PFSK-1 (cell line): ENCODE measurements at regions not wholly inside any gene's neighbourhood (a gene's known extent, or its start where the extent isn't known, plus 50 kb on each side); places are given as distances from the start of the nearest gene placed in this dataset.

Experiments used
- POLR2AphosphoS5 ChIP-seq: IDR thresholded peaks from 2 replicates; pipeline ENCODE4 v1.6.1; 2012; ENCODE audit warnings: low read depth, mild to moderate bottlenecking, control low read depth, low read length, moderate library complexity
- SIN3A ChIP-seq: IDR thresholded peaks from 2 replicates; pipeline ENCODE4 v1.6.1; 2012; ENCODE audit warnings: mild to moderate bottlenecking, low read length, moderate library complexity, borderline replicate concordance; ENCODE audit not compliant: insufficient read depth
- TAF1 ChIP-seq: IDR thresholded peaks from 2 replicates; pipeline ENCODE4 v1.6.1; 2012; ENCODE audit warnings: low read length, control low read depth, borderline replicate concordance; ENCODE audit not compliant: insufficient read depth
- TF ChIP-seq, protein P1 (sequence below), 2 experiments: IDR thresholded peaks; 2 replicates each; pipeline versions ENCODE4 v1.6.1 to v1.8.0; 2011 to 2012; ENCODE audit warnings: low read depth in 2 of 2, low read length in 2 of 2, control low read depth in 1 of 2, inconsistent platforms in 1 of 2, mild to moderate bottlenecking in 1 of 2, moderate library complexity in 1 of 2; ENCODE audit not compliant: insufficient read depth in 1 of 2

- TF ChIP-seq, protein P1, sequence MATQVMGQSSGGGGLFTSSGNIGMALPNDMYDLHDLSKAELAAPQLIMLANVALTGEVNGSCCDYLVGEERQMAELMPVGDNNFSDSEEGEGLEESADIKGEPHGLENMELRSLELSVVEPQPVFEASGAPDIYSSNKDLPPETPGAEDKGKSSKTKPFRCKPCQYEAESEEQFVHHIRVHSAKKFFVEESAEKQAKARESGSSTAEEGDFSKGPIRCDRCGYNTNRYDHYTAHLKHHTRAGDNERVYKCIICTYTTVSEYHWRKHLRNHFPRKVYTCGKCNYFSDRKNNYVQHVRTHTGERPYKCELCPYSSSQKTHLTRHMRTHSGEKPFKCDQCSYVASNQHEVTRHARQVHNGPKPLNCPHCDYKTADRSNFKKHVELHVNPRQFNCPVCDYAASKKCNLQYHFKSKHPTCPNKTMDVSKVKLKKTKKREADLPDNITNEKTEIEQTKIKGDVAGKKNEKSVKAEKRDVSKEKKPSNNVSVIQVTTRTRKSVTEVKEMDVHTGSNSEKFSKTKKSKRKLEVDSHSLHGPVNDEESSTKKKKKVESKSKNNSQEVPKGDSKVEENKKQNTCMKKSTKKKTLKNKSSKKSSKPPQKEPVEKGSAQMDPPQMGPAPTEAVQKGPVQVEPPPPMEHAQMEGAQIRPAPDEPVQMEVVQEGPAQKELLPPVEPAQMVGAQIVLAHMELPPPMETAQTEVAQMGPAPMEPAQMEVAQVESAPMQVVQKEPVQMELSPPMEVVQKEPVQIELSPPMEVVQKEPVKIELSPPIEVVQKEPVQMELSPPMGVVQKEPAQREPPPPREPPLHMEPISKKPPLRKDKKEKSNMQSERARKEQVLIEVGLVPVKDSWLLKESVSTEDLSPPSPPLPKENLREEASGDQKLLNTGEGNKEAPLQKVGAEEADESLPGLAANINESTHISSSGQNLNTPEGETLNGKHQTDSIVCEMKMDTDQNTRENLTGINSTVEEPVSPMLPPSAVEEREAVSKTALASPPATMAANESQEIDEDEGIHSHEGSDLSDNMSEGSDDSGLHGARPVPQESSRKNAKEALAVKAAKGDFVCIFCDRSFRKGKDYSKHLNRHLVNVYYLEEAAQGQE (IDR thresholded peaks at IDR 0.05; ENCODE audit: insufficient read depth in 1 of 2, low read depth in 2 of 2, low read length in 2 of 2): no peak
- TF ChIP-seq TAF1 (no peak), POLR2AphosphoS5 (no peak), SIN3A (no peak)
These were observed 72.2 kb upstream of the SHH start for GRCh38 chr7:155884225-155885166.
